GM18511 (cell line): ENCODE measurements at regions not wholly inside any gene's neighbourhood (a gene's known extent, or its start where the extent isn't known, plus 50 kb on each side); places are given as distances from the start of the nearest gene placed in this dataset.

Experiments used
- ATAC-seq: cut with Tn5 transposase; IDR thresholded peaks from one replicate; pipeline ENCODE4 v1.9.1; 2021; ENCODE audit warnings: mild to moderate bottlenecking, moderate library complexity; ENCODE audit not compliant: unreplicated experiment

- ATAC-seq = no peak
Observed at GRCh38 chr10:36187380-36188079, 545.4 kb upstream of the FZD8 start.

DNA sequence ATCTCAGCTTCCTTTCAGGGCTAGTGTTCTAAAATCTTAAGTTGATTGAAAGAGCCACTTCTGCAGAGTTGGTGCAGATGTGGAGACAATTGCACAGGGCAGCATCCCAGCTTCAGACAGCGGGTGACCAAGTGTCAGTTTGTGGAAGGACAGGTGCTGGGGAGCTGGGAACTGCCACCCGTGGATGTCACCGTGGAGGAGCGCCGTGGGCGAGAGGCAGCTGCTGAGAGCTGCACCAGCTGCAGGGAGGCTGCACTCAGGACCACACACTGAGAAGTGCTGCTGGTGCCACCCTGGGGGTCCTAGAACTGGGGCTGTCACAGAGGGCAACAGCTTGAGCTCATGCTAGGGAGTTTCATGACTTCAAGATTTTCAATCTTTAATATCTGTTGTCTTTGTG lies 543.0 kb upstream of the FZD8 start:
- no peak for ATAC-seq

DNA sequence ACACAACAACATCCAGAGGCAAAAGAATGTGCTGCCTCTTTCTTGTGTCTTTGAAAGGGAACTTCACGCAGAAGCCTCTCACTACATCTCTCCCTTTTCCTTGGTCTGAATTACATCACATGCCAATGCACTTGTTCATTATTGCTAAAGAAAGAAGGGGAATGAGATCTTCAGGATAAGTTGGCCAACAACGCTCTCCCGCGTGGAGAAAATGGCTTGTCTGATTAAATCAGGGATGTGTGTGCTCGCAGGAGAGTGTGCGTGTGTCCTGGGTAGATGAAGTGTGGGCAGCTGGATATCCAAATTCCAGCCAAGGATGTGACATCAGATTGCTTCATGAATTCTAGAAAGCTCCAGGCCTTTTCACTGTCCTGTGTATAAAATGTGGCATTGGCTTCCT lies 541.6 kb upstream of the FZD8 start:
- no peak for ATAC-seq

- no peak for ATAC-seq
Observed at GRCh38 chr10:36183056-36183455, 541.0 kb upstream of the FZD8 start.

DNA sequence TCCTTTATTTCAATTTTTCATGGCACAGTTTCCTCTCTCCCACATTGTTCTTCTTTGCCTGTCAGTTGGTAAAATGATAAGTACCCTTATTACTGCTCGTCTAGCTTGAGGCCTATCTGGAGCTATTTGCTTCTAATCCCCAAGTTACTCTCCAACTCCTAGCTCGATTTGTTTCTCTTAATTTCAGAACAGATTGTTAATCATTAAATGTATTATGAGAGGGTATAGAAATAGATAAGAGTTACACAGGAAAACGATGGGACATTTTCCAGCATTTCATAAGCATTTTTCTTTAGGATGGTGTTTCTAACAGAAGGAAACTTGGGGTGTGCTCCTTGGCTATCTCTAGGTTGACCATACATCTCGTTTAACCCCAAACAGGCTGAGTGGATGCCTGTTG lies 540.5 kb upstream of the FZD8 start:
- ATAC-seq = no peak

DNA sequence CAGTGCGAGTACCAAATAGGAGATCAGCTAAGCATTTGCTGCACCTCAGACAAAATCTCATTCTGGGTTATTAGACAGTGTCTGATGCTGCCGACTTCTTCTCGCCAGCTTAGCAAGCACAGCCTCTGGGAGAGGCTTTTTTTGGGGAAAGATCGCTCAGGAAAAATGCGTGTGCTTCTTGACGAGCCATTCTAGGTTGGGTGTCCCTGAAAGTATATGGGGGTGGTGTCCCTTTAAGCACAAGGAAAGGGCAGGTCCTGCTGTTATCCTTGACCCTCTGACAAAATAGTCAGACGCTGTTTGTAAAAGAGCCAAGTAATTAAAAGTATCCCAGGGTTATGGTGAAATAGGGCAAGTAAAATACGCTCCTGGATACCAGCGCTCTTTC lies 540.1 kb upstream of the FZD8 start:
- no peak for ATAC-seq

GRCh38 chr10:36181426-36182178 lies 539.5 kb upstream of the FZD8 start:
- ATAC-seq = no peak

DNA sequence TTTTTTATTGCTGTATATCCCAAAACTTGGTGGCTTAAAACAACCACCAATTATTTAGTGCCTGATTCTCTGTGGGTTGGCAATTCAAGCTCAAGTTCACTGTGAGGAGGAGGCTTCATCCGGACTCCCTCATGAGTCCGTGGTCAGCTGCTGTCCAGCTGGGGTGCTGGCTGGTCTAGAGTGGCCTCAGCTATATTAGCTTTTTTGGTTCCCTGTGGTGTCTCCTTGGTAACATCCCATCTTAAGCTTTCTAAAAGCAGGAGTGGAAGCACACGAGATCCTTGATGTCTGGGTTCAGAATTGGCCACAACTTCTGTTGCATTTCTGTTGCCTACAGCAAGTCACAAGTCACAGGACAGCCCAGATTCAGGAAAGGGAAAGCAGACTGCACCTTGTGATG lies 536.5 kb upstream of the FZD8 start:
- no peak for ATAC-seq

DNA sequence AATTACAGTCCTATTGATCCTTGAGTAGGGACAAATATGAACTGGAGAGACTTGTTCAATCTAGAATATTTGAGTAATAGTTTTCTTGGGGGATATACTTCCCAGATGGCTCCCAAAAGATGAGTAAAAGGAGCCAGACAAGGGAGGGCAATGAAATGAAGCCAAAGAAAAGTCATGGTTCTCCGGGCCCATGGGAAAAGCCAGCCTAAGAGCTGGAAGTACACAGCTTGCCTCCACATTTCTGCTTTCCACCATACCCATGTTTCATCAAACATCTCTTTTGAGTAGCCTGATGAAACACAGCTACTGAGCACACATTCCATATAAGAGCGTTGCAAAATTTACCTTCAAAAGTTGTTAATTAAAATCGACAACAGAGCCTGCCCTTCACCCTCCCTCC lies 535.0 kb upstream of the FZD8 start:
- ATAC-seq = no peak

- no peak for ATAC-seq
Observed at GRCh38 chr10:36175954-36176353, 533.9 kb upstream of the FZD8 start.

GRCh38 chr10:36173364-36173763 lies 531.3 kb upstream of the FZD8 start:
- no peak for ATAC-seq

DNA sequence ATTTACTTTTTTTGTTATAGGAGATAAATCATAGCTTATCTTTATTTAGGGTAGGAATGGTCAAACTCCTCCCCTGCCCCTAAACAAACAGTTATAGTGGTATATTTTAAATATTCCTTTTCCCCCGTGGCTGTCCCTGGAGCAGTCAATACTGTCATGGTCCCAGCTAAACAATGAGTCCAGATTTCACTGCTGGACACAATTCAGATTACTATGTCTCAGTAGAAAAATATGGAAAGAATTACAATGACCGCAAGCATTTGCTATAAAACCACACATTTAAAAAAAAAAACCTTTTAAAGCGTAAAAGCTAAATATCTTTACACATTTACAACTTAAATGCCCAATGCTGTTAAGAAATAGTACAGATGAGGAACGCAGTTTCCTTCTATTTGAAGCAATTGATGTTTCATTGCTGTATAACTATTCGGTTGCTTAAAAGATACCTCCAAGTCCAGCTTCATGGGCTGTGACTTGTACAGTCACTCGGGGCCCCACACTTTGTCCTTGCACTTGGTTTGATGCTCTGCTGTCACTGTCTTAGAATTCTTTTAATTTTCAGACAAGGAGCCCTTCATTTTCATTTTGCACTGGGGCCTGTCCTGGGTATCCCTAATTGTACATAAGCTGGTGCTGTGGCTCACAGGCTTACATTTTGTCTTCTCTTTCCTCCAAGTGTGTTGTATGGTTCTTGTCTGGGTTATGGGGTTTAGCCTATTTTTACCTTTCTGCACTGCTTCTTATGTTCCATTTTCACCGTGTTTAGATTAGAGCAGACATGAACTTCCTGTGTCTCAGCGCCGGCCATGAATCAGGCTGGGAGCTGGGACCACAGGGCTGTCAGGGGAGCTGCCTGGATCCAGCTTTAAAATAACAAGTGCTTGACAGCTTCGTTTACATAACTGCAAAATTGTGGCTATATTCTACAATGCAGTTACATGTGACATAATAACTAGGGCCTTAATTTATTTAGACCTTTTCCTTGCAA lies 530.2 kb upstream of the FZD8 start:
- no peak for ATAC-seq

GRCh38 chr10:36171556-36171952 lies 529.5 kb upstream of the FZD8 start:
- no peak for ATAC-seq

GRCh38 chr10:36170943-36171501 lies 528.9 kb upstream of the FZD8 start:
- ATAC-seq = no peak

GRCh38 chr10:36170142-36170719 lies 528.1 kb upstream of the FZD8 start:
- ATAC-seq = no peak

GRCh38 chr10:36168777-36169176 lies 526.7 kb upstream of the FZD8 start:
- no peak for ATAC-seq

- no peak for ATAC-seq
Observed at GRCh38 chr10:36164556-36165504, 522.7 kb upstream of the FZD8 start.

DNA sequence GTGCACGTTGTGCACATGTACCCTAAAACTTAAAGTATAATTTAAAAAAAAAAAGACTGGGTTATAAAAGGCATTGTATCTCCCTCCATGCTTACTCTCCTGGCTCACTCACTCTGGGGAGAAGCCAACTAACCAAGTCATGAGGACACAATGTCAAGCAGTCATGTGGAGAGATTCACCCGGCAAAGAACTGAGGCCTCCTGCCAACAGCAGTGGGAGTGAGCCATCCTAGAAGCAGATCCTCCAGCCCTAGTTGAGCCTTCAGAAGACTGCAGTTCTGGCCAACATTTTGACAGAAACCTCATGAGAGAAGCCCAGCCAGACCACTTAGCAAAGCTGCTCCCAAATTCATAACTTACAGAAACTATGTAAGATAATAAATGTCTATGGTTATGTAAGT lies 521.7 kb upstream of the FZD8 start:
- no peak for ATAC-seq

DNA sequence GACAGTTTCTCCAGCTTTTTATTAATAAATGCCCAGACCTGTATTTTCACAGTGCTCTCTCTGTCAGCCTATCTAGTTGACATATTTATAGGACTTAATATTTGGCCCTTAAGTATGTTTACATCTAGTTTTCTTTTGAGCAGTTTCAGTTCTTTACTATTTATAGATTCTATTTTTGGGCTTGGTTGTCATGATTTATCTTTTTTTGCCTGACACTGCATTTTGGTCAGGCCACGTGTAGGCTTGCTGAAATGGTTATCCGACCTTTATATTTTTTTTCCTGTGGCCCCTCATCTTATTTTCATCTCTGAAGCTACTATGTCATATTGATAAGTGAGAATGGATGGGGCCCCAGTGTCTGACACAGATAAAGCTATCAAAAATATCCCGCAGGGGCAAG lies 515.4 kb upstream of the FZD8 start:
- no peak for ATAC-seq

DNA sequence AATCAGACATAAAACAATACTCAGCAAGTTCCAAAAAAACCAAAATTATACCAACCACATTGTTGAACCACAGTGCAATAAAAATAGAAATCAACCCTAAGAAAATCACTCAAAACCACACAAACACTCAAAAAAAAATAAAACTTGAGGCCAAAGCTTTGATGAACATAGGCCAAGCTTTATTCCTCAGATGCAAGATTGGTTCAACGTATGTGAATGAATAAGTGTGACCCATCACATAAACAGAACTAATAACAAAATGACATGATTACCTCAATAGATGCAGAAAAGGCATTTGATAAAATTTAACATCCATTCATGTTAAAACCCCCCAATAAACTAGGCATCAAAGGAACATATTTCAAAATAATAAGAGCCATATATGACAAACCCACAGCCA lies 506.1 kb upstream of the FZD8 start:
- no peak for ATAC-seq
